H1 (cell line): ENCODE measurements at regions not wholly inside any gene's neighbourhood (a gene's known extent, or its start where the extent isn't known, plus 50 kb on each side); places are given as distances from the start of the nearest gene placed in this dataset.

Experiments used
- CTCF ChIA-PET: fragments of 300-600 bp; sonication (Branson Sonifier 250); formaldehyde crosslinking; loops from one replicate; lab custom pipeline; 2021; ENCODE audit not compliant: partially characterized antibody; lab: Charles Lee
- POLR2A ChIA-PET: fragments of 300-600 bp; sonication (Branson Sonifier 250); formaldehyde crosslinking; loops from one replicate; lab custom pipeline; 2021; ENCODE audit warnings: inconsistent platforms; ENCODE audit not compliant: partially characterized antibody; lab: Charles Lee
- DNase-seq, 2 experiments: peaks; one replicate each; pipeline versions ENCODE4 v3.0.0 to v3.0.0-alpha.2; 2010 to 2022; ENCODE audit warnings: low spot score in 2 of 2, low read depth in 1 of 2, mixed read lengths in 1 of 2
- FAIRE-seq: peaks from 2 replicates; lab custom pipeline; 2011; peaks lifted over from hg19 to GRCh38; lab: Jason Lieb, UNC
- H2AFZ ChIP-seq: 2 replicates; pipeline ENCODE4 v1.8.1; 2012; ENCODE audit warnings: low read length, inconsistent platforms
- H2AK5ac ChIP-seq: 2 replicates; pipeline ENCODE4 v1.6.1; 2013; ENCODE audit warnings: low read depth, low read length
- H2BK120ac ChIP-seq: replicated peaks from 2 replicates; pipeline ENCODE3; 2013; ENCODE audit warnings: low read depth, low read length, inconsistent platforms
- H2BK12ac ChIP-seq: 2 replicates; pipeline ENCODE4 v1.6.1; 2013; ENCODE audit warnings: low read depth, low read length
- H2BK15ac ChIP-seq: 2 replicates; pipeline ENCODE4 v1.6.1; 2013; ENCODE audit warnings: low read length
- H2BK20ac ChIP-seq: 2 replicates; pipeline ENCODE4 v1.6.1; 2013; ENCODE audit warnings: low read length
- H2BK5ac ChIP-seq: 2 replicates; pipeline ENCODE4 v1.6.1; 2013; ENCODE audit warnings: low read depth, low read length
- H3K14ac ChIP-seq: 2 replicates; pipeline ENCODE4 v1.6.1; 2013; ENCODE audit warnings: inconsistent platforms; ENCODE audit not compliant: insufficient read length
- H3K18ac ChIP-seq: 2 replicates; pipeline ENCODE4 v1.6.1; 2013; ENCODE audit warnings: low read length; ENCODE audit errors: extremely low read depth
- H3K23ac ChIP-seq: 2 replicates; pipeline ENCODE4 v1.6.1; 2013; ENCODE audit warnings: inconsistent platforms; ENCODE audit not compliant: insufficient read length
- H3K23me2 ChIP-seq: 2 replicates; pipeline ENCODE4 v1.6.1; 2013; ENCODE audit warnings: low read depth, low read length
- H3K27ac ChIP-seq: 2 replicates; pipeline ENCODE4 v1.6.1; 2011; ENCODE audit warnings: low read depth, low read length, inconsistent platforms
- H3K27me3 ChIP-seq, 4 experiments: replicated peaks in 1 of 4; 1 replicate in 1 of 4; 2 replicates in 3 of 4; pipeline versions ENCODE4 v1.6.1 to v1.8.1; 2011 to 2013; ENCODE audit warnings: low read length in 3 of 4, mild to moderate bottlenecking in 3 of 4, inconsistent platforms in 2 of 4, mixed read lengths in 2 of 4, moderate library complexity in 1 of 4; ENCODE audit not compliant: control insufficient read depth in 3 of 4, insufficient read depth in 3 of 4; ENCODE audit errors: extremely low read depth in 1 of 4
- H3K36me3 ChIP-seq, 4 experiments: 2 replicates each; pipeline versions ENCODE4 v1.6.1 to v1.8.1; 2011 to 2013; ENCODE audit warnings: mild to moderate bottlenecking in 4 of 4, low read length in 3 of 4, moderate library complexity in 2 of 4, control low read depth in 1 of 4, inconsistent platforms in 1 of 4; ENCODE audit not compliant: insufficient read depth in 4 of 4, control insufficient read depth in 2 of 4
- H3K4ac ChIP-seq: replicated peaks from 2 replicates; pipeline ENCODE3; 2013; ENCODE audit warnings: low read length, low read depth, mixed read lengths, inconsistent platforms; ENCODE audit not compliant: insufficient read length
- H3K4me1 ChIP-seq, 4 experiments: replicated peaks in 1 of 4; 1 replicate in 1 of 4; 2 replicates in 3 of 4; pipeline versions ENCODE4 v1.6.1 to v1.8.1; 2011 to 2013; ENCODE audit warnings: low read length in 3 of 4, inconsistent platforms in 2 of 4, mixed read lengths in 1 of 4; ENCODE audit not compliant: insufficient read depth in 4 of 4, control insufficient read depth in 3 of 4
- H3K4me2 ChIP-seq, 2 experiments: 2 replicates each; pipeline versions ENCODE4 v1.6.1 to v1.8.1; 2011 to 2013; ENCODE audit warnings: low read depth in 2 of 2, low read length in 2 of 2, control low read depth in 1 of 2, inconsistent platforms in 1 of 2, mild to moderate bottlenecking in 1 of 2; ENCODE audit not compliant: insufficient read depth in 1 of 2
- H3K4me3 ChIP-seq, 4 experiments: fragments of 200-600, 300-600 bp in 1 of 4; sonication (generic), shearing (Covaris generic), sonication (Bioruptor Twin) in 1 of 4; 2 replicates each; pipeline versions ENCODE4 v1.5.1 to v1.8.1; 2011 to 2016; ENCODE audit warnings: low read length in 4 of 4, low read depth in 3 of 4, control low read depth in 2 of 4, inconsistent platforms in 2 of 4, mild to moderate bottlenecking in 2 of 4, mixed read lengths in 1 of 4, moderate library complexity in 1 of 4; ENCODE audit not compliant: insufficient read depth in 2 of 4; ENCODE audit errors: extremely low read depth in 1 of 4
- H3K56ac ChIP-seq: replicated peaks from 2 replicates; pipeline ENCODE3; 2013; ENCODE audit warnings: low read depth, mild to moderate bottlenecking, mixed read lengths, low read length, inconsistent platforms; ENCODE audit not compliant: insufficient read length
- H3K79me1 ChIP-seq: 2 replicates; pipeline ENCODE4 v1.6.1; 2013; ENCODE audit warnings: low read depth, low read length, control low read depth
- H3K79me2 ChIP-seq, 2 experiments: 2 replicates each; pipeline versions ENCODE4 v1.6.1 to v1.8.1; 2012 to 2013; ENCODE audit warnings: low read length in 2 of 2, mild to moderate bottlenecking in 2 of 2, inconsistent platforms in 1 of 2; ENCODE audit not compliant: insufficient read depth in 2 of 2, control insufficient read depth in 1 of 2
- H3K9ac ChIP-seq, 4 experiments: replicated peaks in 1 of 4; 1 replicate in 1 of 4; 2 replicates in 3 of 4; pipeline versions ENCODE4 v1.6.1 to v1.8.1; 2011 to 2013; ENCODE audit warnings: low read depth in 3 of 4, low read length in 3 of 4, control low read depth in 2 of 4, mild to moderate bottlenecking in 2 of 4, moderate library complexity in 2 of 4, inconsistent platforms in 1 of 4; ENCODE audit errors: extremely low read depth in 1 of 4
- H3K9me3 ChIP-seq, 2 experiments: 2 replicates each; pipeline versions ENCODE4 v1.6.1 to v1.8.1; 2012 to 2013; ENCODE audit warnings: mild to moderate bottlenecking in 2 of 2, moderate library complexity in 2 of 2, control low read depth in 1 of 2, inconsistent platforms in 1 of 2, low read depth in 1 of 2, low read length in 1 of 2, mixed read lengths in 1 of 2; ENCODE audit not compliant: insufficient read depth in 2 of 2
- H4K20me1 ChIP-seq, 2 experiments: replicated peaks in 1 of 2; 2 replicates each; pipeline versions ENCODE3 to v1.8.1; 2011 to 2013; ENCODE audit warnings: inconsistent platforms in 2 of 2, low read length in 2 of 2, mild to moderate bottlenecking in 1 of 2; ENCODE audit not compliant: insufficient read depth in 2 of 2, control insufficient read depth in 1 of 2
- H4K5ac ChIP-seq: 2 replicates; pipeline ENCODE4 v1.6.1; 2013; ENCODE audit warnings: low read length, low read depth, mixed read lengths, inconsistent platforms; ENCODE audit not compliant: insufficient read length
- H4K8ac ChIP-seq: 2 replicates; pipeline ENCODE4 v1.8.0; 2013; ENCODE audit warnings: mild to moderate bottlenecking, moderate library complexity, low read length, inconsistent platforms; ENCODE audit not compliant: insufficient read depth; ENCODE audit errors: extremely low read depth
- H4K91ac ChIP-seq: replicated peaks from 2 replicates; pipeline ENCODE3; 2013; ENCODE audit warnings: low read length, mixed read lengths, inconsistent platforms; ENCODE audit not compliant: insufficient read length
- CEBPB ChIP-seq: IDR thresholded peaks from 2 replicates; pipeline ENCODE4 v1.6.1; 2012; ENCODE audit warnings: low read depth, low read length
- CHD1 ChIP-seq: IDR thresholded peaks from 2 replicates; pipeline ENCODE4 v1.6.1; 2012; ENCODE audit warnings: low read depth, low read length, improper control_type of control experiment
- CHD2 ChIP-seq: IDR thresholded peaks from 2 replicates; pipeline ENCODE4 v1.6.1; 2012; ENCODE audit warnings: low read length, improper control_type of control experiment
- CTCF ChIP-seq, 3 experiments: IDR thresholded peaks; 1 replicate in 2 of 3; 2 replicates in 1 of 3; pipeline versions ENCODE4 v1.5.1 to v1.6.1; 2011; ENCODE audit warnings: low read length in 3 of 3, mild to moderate bottlenecking in 3 of 3, inconsistent platforms in 2 of 3, low read depth in 1 of 3, moderate library complexity in 1 of 3; ENCODE audit not compliant: insufficient read depth in 1 of 3; ENCODE audit errors: control extremely low read depth in 1 of 3
- JUND ChIP-seq: IDR thresholded peaks from 2 replicates; pipeline ENCODE4 v1.6.1; 2011; ENCODE audit warnings: mild to moderate bottlenecking, improper control_type of control experiment, low read length
- NANOG ChIP-seq: IDR thresholded peaks from 2 replicates; pipeline ENCODE4 v1.6.1; 2011; ENCODE audit warnings: low read length, low read depth, mild to moderate bottlenecking, inconsistent platforms; ENCODE audit not compliant: insufficient read depth, poor library complexity, severe bottlenecking
- POLR2A ChIP-seq, 2 experiments: IDR thresholded peaks; 1 replicate in 1 of 2; 2 replicates in 1 of 2; pipeline ENCODE4 v1.6.1; 2011; ENCODE audit warnings: low read depth in 2 of 2, low read length in 2 of 2, mild to moderate bottlenecking in 2 of 2; ENCODE audit errors: control extremely low read depth in 1 of 2
- RAD21 ChIP-seq, 2 experiments: IDR thresholded peaks in 1 of 2; conservative IDR thresholded peaks in 1 of 2; 2 replicates each; pipeline ENCODE4 v1.6.1; 2011; ENCODE audit warnings: low read depth in 2 of 2, low read length in 2 of 2, improper control_type of control experiment in 1 of 2, inconsistent platforms in 1 of 2, mild to moderate bottlenecking in 1 of 2, moderate library complexity in 1 of 2
- SIX5 ChIP-seq: IDR thresholded peaks from 2 replicates; pipeline ENCODE4 v1.6.1; 2011; ENCODE audit warnings: mild to moderate bottlenecking, low read depth, low read length
- TCF12 ChIP-seq: IDR thresholded peaks from 2 replicates; pipeline ENCODE4 v1.6.1; 2011; ENCODE audit warnings: low read depth, mild to moderate bottlenecking, low read length
- TEAD4 ChIP-seq: IDR thresholded peaks from 2 replicates; pipeline ENCODE4 v1.6.1; 2012; ENCODE audit warnings: low read depth, low read length, inconsistent platforms, mixed read lengths
- WGBS, 2 experiments: shearing (Covaris generic) in 1 of 2; methylation state at CpG; one replicate each; pipeline versions ENCODE4 v1.1.6 to v1.1.7; 2013 to 2015; ENCODE audit warnings: low lambda C conversion rate in 2 of 2, mixed read lengths in 2 of 2, inconsistent platforms in 1 of 2, low coverage in 1 of 2, missing lambda C conversion rate in 1 of 2; ENCODE audit not compliant: insufficient replicate concordance in 2 of 2, insufficient coverage in 1 of 2, insufficient read length in 1 of 2; ENCODE audit errors: extremely low coverage in 1 of 2, missing lambda C conversion rate in 1 of 2; 5-methylcytosine and 5-hydroxymethylcytosine counted together

DNA sequence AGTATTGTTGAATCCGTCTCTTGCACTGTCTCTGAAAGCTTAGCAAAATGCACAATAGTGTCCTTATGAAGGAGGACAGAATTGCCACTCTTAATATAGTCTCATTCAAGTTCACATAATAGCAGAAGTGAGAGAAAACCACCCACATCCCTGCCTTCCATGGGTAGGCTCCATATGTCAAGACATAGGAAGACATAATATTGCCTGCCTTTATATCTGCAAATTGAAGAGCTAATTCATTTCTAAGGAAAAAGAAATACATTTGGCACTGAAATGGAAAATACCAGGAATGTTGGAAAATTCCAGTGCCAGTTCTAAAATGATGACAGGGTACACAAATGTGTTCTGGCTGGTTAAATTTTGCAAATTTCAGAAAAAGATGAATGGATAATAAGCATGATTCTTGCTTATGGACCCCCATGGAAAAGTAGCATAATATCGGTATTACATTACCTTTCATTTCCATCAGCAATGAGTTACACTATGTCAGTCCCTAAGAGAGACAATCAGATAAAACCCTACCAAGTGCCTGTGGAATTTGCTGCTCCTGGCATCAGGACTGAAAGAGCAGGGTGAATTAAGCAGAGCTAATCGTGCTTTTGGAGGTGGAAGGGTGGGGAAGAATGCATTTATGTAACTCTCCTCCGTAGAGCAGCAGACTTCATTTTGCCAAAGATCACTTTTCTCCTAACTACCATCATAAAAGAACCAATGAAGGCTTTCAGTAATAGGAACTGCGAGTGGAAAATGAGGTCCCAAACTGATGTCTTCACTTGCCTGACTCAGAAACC lies 312.6 kb downstream of the FGFR2 start:
- Histone ChIP-seq H3K36me3 (no peaks in the 10 kb centered on the region), H3K27me3 (no peaks in the 10 kb centered on the region), H4K8ac (no peak overlapping the region), H4K91ac (no peak overlapping the region), H3K18ac (no peak overlapping the region; the same call in 1 of the 2 replicates), H2BK12ac (peak overlapping the region; percentile 31; the same call in 1 of the 2 replicates), H3K4ac (peak overlapping the region; percentile 70), H4K5ac (no peak overlapping the region), H3K27ac (no peak overlapping the region), H3K79me2 (no peaks in the 10 kb centered on the region), H3K23ac (no peak overlapping the region), H3K79me1 (no peaks in the 10 kb centered on the region), H3K14ac (no peak overlapping the region), H2AK5ac (no peak overlapping the region), H3K4me1 (peaks cover 12 to 27% (median 21%) of the 10 kb centered on the region in 4 experiments; a peak in 6 of 7 replicates), H2AFZ (no peak overlapping the region), H2BK20ac (peak overlapping the region; percentile 72; the same call in 1 of the 2 replicates), H2BK5ac (no peak overlapping the region; the same call in 1 of the 2 replicates), H3K56ac (no peak overlapping the region), H4K20me1 (no peaks in the 10 kb centered on the region), H3K23me2 (no peaks in the 10 kb centered on the region), H3K9me3 (no peaks in the 10 kb centered on the region), H3K4me2 (no peak overlapping the region), H3K9ac (no peak overlapping the region), H2BK15ac (no peak overlapping the region), H2BK120ac (peak overlapping the region; percentile 18), H3K4me3 (no peak overlapping the region)
- no peak for DNase-seq
- POLR2A ChIA-PET, result no interaction called here
- CTCF ChIA-PET, result interaction anchor here (0.6 kb wide), 2 partner anchors 22 to 218 kb away, joined by 4 to 5 read pairs; no protein-coding TSS in a partner anchor
- WGBS, 2 experiments, result 92% methylated on average over 5 of the region's 5 CpGs; no CpG with 5 or more reads in 1 of the 2 experiments
- no peak for FAIRE-seq
- TF ChIP-seq NANOG, result no peak
- no peak for TF ChIP-seq SIX5
- no peak for TF ChIP-seq CHD1
- TF ChIP-seq RAD21 (IDR thresholded peaks at IDR 0.05 in 1 of 2, conservative IDR thresholded peaks at IDR 0.05 in 1 of 2; ENCODE audit: low read depth in 2 of 2, low read length in 2 of 2), result no peak
- TF ChIP-seq CHD2, result no peak
- TF ChIP-seq JUND, result no peak
- TF ChIP-seq CTCF (IDR thresholded peaks at IDR 0.05; ENCODE audit: control extremely low read depth in 1 of 3, insufficient read depth in 1 of 3, low read depth in 1 of 3, low read length in 3 of 3), result no peak
- no peak for TF ChIP-seq CEBPB
- no peak for TF ChIP-seq POLR2A (IDR thresholded peaks at IDR 0.05; ENCODE audit: control extremely low read depth in 1 of 2, low read depth in 2 of 2, low read length in 2 of 2)
- no peak for TF ChIP-seq TCF12
- TF ChIP-seq TEAD4, result no peak
